GM18868 (cell line): ENCODE measurements at regions not wholly inside any gene's neighbourhood (a gene's known extent, or its start where the extent isn't known, plus 50 kb on each side); places are given as distances from the start of the nearest gene placed in this dataset.
"Not testable (repeated sequence)": the region's sequence is repeated elsewhere in the genome, so short reads cannot be mapped to it uniquely, and the experiment has no call there.

Experiments used
- ATAC-seq: cut with Tn5 transposase; IDR thresholded peaks from one replicate; pipeline ENCODE4 v1.9.1; 2021; ENCODE audit warnings: mild to moderate bottlenecking, moderate library complexity; ENCODE audit not compliant: unreplicated experiment

DNA sequence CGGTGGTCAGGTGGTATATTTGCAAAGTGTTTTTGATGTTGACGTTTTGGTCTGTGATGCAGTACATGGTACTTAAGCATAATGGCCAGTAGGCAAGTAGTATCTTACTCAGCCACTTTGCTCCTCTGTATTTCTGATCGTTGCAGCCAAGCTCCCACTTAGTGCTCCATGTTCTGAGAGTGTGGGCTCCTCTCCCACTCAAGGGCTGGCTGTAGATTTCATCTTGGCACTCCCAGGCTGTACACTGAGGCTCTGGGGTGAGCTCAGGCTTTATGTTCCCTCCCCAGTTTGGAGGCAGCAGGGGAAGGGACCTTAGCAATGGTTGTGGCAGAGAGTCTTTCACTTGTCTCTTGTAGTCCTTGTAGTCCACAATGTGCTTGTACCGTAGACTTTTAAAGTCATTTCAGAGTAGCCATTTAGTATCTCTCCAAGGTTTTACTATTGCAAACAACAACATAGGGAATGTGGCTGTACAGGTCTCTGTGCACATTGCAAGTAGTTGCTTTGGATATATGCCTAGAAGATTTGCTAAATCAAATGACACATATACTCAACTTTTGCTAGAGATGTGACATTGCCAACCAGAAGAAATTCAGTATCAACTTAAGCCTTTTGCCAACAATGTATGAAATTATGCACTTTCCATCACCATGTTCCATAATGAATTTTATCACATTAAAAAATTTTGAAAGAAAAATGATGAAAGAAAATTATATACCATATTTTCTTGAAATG, 304.3 kb upstream of the CTNND2 start:
- no peak for ATAC-seq

DNA sequence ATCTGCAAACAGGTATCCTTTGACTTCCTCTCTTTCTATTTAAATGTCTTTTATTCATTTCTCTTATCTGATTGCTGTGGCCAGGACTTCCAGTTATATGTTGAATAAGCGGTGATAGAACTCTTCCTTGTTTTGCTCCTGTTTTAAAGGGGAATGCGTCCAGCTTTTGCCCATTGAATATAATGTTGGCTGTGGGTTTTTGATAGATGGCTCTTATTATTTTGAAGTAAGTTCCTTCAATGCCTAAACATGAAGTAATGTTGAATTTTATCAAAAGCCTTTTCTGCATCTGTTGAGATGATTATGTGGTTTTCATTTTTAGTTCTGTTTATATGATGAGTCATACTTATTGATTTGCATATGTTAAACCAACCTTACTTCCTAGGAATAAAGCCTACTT, 300.5 kb upstream of the CTNND2 start:
- no peak for ATAC-seq

DNA sequence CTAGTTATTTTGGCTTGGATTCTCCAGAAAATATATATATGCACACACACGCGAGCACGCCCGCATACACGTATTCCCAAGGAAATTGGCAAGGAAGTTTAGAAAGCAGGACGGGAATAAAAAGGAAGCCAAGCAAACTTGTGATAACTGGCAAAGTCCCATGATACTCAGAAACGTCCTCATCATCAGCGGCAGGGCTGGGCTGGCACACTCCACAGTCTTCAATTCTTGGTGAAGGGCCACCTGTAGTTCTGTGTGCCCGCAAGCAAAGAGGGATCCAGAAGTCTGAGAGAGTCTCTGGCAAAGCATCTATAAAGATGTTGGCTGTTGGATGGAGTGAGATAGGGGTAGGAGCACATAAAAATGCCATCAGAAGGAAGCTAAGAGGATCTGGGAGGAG, 289.3 kb upstream of the CTNND2 start:
- no peak for ATAC-seq

DNA sequence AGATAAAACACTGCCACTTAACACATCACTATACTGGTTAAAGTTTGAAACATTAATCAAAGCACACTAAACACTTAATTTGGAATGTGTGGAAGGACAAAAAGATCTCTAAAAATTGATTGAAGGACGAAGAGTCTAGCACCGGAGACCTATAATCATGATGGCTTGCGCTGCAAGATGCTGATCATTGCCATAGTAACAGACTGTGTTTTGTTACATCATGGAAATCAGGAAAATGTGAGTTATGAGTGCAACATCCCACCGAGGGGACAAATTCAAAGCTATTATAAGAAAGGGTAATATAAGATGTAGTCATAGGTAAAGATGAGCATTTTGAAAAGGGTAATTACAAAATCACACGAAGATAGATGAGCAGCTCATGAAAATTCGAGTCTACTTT, 278.8 kb upstream of the CTNND2 start:
- ATAC-seq = no peak

DNA sequence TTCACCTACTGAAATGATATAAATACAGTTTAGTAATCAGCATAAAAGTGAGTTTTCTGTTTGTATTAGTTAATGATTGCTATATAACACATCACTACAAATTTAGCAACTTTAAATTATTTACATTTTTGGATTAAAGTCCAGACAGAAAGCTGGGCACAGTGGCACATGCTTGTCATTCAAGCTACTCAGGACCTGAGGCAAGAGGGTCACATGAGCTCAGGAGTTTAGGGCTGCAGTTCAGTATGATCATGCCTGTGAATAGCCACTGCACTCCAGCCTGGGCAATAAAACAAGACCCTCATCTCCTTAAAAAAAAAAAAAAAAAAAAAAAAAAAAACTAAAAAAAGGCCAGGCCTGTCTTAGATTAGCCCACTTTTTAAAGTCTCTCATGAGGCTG, 273.6 kb upstream of the CTNND2 start:
- ATAC-seq = no peak

DNA sequence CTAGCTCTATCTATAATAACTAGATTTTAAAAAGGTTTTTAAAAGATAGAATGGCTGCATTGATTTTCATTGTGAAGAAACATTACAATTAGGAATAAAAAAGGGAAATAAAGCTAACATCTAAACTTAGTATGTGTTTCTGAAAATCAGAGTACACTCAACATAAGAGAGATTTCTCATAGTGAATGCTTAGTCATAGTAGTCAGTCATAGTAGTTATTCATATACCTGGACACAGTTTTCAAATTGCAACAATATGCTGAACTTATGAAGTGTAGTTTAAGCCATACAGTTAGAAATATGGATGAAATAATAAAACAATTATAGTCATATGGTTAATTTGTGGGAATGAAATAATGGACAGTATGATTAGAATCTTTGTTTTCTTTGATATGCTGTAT, 273.0 kb upstream of the CTNND2 start:
- no peak for ATAC-seq

DNA sequence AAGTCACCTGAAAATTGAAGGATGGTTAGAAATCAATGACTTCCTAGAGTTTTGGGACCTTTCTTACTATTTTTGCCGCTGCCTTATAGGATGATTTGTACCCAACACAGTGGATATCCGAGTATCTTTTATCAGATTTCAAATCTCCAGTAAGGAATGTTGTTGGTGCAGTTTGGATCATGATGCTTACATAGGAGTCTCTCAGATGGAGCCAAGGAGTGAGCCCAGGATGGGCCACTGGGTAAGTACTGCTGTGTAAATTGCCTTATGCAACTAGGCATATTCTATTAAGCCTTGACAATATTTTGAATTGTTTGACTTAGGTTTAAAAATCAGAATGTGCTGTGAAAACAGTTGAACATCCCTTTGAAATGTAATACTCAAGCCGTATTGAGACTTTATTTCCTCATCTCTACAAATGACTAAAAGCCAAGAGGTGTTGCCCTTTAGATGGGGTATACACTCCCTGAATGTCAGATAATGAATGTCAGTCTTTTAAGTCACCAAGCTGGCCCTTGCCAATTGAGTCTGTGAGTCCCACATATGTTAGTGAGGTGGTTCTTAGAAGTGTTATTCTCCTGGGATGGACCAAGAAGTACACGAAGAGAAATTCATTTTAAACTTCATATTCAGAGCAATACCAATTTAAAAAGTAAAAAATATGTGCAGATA, 271.8 kb upstream of the CTNND2 start:
- no peak for ATAC-seq

DNA sequence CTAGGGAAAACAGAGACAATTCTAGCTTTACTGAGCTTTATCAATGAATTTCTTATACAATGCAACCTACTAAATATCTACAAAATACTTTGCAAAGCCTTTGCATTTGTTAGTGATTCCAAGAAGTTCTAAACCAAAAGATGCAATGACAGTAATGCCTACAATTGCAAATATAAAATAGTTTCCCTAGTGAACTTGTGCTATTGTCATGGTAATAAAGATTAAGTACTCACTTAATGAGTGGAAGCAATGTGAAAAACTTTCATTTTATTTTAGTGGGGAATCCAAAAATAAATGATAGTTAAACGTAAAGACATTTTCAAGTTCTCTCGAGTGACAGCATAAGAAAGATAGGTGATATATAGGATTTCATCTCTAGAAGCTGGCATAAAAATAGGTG, 270.5 kb upstream of the CTNND2 start:
- no peak for ATAC-seq

DNA sequence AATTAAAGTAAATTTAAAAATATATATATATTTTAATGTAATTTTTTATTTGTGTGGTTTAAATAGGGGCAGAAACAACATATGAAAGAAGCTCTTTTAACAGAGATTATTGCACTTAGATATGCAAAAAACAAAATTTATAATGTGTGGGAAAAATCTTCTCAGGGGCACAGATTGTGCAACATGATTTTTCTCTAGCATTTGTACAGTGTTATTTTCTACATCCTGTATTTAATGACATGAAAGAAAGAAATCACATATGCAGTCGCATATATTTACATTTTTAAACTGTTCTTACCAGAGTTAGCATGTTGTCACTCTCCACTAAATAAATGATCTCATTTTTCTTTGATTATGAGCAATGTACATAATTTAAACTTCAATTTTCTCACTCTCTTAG, 265.3 kb upstream of the CTNND2 start:
- no peak for ATAC-seq

DNA sequence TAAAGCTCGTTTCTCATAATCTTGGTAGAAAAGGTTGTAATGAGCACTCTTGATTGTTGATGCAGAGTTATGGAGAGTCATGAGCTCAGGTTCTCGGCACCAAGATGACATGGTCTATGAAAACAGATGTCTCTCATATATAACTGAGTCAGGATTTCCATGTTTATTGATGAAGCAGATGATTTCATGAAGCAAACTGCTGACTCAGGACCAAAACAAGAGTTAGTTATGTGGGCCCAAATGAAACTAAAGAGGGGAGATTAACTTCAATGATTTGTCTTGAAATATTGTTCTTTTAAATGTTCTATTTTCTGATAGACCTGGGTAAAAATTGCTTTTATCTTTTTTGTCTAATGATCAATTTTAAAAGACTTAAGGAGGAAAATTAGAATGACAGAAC, 258.6 kb upstream of the CTNND2 start:
- ATAC-seq = no peak

DNA sequence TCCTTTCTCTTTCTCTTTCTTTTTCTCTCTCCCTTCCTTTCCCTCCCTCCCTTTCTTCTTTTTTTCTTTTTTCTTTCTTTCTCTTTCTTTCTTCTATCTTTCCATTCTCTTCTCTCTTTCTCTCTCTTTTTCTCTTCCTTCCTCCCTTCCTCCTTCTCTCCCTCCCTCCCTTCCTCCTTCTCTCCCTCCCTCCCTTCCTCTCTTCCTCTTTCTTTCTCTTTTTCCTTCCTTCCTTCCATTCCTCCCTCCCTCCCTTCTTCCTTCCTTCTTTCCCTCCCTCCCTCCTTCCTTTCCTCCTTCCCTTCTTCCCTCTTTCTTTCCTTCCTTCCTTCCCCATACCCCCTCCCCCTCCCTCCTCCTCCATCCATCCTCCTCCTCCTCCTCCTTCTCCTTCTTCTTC, 243.3 kb upstream of the CTNND2 start:
- ATAC-seq = no peak

DNA sequence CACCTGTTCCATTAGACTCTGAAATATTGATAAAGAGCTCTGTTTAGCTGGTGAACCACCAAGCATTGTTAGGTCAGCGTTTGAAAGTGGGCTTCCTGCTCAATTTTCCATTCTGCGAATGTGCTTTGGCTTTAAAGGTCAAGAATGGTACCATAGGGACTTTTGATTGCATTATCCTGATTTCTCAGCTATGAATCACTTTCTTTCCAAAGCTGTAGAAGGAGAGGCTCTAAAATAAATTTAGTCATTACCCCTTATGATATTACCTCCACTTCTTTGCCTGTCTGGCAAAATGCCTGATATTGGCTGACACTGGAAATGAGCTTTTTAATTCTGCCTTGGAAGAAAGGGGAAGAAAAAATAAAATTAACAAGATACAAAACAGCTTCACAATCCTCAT, 237.2 kb upstream of the CTNND2 start:
- no peak for ATAC-seq

DNA sequence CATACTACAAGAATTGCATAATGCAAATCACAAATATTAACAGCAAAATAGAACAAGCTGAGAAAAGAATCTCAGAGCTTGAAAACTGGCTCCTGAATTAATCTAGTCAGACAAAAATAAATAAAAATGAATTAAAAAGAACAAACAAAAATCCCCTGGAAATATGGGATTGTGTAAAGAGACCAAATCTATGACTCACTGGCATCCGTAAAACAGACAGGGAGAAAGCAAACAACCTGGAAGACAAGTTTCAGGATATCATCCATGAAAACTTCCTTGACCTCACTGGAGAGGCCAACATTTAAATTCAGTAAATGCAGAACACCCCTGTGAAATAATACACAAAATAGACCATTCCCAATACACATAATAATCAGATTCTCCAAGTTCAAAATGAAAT, 229.3 kb upstream of the CTNND2 start:
- no peak for ATAC-seq

DNA sequence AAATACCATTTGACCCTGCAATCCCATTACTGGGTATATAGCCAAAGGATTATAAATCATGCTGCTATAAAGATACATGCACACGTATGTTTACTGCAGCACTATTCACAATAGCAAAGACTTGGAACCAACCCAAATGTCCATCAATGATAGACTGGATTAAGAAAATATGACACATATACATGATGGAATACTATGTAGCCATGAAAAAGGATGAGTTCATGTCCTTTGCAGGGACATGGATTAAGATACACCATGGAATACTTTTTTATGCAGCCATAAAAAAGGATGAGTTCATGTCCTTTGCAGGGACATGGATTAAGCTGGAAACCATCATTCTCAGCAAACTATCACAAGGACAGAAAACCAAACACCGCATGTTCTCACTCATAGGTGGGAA, 226.8 kb upstream of the CTNND2 start:
- not testable (repeated sequence) for ATAC-seq

DNA sequence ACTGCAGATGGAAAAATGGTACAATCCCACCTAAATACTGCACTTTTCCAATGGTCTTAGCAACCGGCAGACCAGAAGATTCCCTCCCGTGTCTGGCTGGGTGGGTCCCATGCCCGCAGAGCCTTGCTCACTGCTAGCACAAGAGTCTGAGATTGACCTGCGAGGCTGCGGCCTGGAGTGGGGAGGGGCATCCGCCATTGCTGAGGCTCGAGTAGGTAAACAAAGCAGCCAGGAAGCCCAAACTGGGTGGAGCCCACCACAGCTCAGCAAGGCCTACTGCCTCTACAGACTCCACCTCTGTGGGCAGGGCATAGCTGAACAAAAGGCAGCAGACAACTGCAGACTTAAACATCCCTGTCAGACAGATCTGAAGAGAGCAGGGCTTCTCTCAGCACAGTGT, 221.6 kb upstream of the CTNND2 start:
- ATAC-seq = no peak

DNA sequence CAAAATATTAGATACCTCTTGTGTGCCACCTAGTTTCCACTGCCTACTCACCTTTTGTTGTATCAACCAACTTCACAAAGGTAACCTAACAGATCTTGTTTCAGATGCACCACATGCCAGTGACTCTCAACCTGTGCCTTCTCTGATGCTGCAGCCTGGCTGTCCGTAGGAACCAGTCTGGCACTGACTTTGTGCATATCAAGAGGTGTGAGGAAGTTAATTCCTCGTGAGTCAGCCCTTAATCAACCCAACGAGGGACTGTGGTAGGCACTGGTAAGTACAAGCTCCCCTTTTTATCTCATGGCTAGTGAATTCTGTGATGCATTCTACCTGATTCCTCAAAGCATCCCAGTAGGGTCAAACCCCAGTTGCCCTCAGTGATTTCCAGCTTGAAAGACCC, 215.4 kb upstream of the CTNND2 start:
- ATAC-seq = no peak

DNA sequence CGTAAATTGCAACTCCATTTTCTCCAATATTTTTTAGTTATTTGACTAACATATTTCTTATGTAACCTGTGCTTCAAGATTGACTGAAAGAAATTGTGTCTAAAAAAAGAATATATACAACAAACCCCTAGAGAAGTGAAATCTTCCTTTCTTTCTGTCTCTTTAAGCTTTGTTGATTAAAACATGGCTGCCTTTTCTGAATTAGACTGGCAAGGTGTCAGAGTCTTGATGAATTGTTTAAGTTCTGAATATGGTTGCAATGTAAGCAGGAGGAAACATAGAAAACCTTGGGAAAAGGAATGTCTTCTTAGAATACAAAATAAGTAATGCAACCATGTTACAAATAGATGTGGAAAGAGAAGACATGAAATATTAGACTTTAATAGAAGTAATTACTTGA, 209.8 kb upstream of the CTNND2 start:
- no peak for ATAC-seq

DNA sequence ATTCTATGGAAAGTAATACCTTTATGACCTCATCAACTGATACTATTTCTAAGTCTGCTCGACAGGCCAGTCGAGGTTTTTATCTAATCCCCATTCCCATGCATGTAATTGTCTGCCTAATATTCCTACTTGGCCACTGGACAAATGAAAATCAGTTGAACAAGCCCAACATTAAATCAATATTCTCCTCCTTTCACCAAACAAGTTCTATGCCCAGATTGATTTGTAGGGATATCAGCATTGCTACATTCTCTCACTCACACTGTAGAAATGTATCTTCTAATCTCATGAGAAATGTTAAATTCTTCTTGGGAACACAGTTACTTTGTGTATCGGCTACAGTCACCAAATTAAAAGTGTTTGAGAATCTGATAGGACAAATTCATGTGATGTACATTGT, 208.8 kb upstream of the CTNND2 start:
- no peak for ATAC-seq

DNA sequence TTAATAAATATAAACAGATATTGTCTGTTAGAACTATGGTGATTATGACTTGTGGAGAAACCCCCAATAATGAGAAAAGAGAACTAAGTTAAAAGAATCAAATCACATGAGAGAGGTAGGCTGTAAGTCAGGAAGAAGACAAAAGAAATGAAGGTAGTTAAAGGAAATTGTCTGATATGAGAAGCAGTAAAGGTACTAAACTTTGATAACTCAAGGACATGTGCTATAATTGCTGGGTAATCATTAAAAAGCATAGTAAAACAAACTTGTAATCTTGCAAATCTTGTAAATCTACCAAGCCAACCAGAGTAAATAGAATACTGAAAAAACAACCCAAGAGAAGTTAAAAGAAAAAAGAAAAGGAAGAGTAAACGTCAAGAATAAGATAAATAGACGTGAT, 207.0 kb upstream of the CTNND2 start:
- no peak for ATAC-seq

DNA sequence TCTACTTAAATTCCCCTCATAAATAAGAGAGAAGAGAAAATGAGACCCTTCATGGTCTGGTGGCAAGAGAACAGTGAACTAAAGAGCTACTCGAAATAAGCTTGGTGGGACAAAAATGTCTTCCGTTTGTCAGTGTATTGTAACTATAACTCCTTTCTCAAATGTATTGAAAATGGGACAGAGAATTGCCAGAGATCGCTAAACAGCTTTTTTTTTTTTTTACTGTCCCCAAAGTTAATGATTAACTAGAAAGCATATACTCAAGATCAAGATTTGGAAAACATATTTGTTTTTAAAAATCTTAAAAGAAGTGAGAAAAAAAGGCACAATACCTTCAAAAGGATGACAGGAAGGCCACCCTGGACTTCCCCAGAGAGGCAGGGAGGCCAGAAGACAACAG, 206.4 kb upstream of the CTNND2 start:
- ATAC-seq = no peak

DNA sequence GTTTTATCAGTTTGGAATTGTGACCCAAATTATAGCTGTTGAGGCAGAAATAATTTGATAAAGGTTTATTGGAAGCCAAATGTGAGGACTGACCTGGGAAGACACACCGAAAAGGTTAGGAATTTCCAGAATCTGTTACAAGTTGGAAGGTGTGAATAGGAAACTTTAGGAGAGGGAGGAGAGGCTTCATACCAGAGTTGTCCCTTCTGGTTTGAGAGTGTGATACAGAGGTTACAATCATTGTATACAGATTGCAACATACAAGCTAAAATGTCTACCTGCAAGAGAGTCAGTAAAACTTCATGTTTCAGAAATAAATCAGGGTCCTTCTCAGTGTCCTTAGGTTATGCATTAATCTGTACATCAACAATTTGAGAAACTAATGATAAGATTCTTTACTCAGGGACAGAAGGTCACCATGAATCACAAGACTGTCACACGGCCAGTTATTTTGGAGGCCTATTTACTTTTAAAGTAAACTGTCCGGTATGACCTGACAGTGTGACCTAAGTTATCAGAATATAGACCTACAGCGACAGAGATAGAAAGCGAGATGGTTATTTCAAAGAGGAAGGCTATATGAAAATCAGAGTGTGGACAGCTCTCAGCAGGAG, 204.9 kb upstream of the CTNND2 start:
- no peak for ATAC-seq

DNA sequence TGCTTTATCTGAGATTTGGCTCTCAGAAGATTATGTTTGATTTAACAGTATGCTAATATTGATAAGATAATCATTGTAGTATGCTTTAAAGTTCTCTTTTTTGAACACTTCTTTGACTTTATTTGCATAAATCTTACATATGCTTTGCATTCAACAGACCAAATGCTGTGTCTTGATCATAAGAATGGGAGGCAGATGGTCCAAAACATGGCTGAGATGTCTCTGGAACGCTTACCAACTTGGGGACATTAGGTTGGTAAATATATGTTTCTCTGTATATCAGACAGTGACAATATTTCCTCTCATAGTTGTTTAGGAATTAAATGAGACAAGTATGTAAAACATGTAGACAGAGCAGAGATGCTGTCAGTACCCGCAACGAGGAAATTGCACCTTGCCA, 197.9 kb upstream of the CTNND2 start:
- no peak for ATAC-seq

DNA sequence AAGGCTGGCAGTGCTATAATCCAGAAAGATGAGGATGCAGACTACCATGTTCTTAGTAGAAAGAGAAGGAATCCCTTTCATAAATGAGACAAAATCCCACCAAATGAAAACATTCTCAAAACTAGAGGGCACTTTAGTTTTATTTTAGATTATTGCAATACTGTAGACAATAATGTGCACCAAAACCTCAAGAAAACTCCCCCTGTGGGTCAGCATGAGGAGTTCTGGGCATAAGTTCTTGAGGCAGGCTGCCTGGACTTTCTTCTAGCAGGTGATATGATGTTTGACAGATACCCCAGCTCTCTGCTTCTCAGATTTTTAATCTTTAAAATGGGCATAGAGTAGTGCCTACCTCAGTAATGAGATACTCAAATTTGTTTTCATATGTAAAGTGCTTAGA, 196.3 kb upstream of the CTNND2 start:
- no peak for ATAC-seq
